Neural cell (in vitro differentiated cells): ENCODE measurements at regions not wholly inside any gene's neighbourhood (a gene's known extent, or its start where the extent isn't known, plus 50 kb on each side); places are given as distances from the start of the nearest gene placed in this dataset.
"Not testable (repeated sequence)": the region's sequence is repeated elsewhere in the genome, so short reads cannot be mapped to it uniquely, and the experiment has no call there.

Source experiments
- H2AFZ ChIP-seq: fragments of 200-600, 300-800 bp; sonication (generic), shearing (Covaris generic); 2 replicates; pipeline ENCODE4 v1.6.0; 2014; ENCODE audit warnings: low read depth, mild to moderate bottlenecking, antibody characterized with exemption, low read length, moderate library complexity
- H3F3A ChIP-seq: fragments of 200-600 bp; shearing (Covaris generic); 2 replicates; pipeline ENCODE4 v1.6.1; 2016; ENCODE audit warnings: mild to moderate bottlenecking, moderate library complexity, mixed read lengths, antibody characterized with exemption, low read length; ENCODE audit not compliant: insufficient read depth, poor library complexity, severe bottlenecking
- H3K27ac ChIP-seq: fragments of 200-600, 300-800 bp; sonication (generic), shearing (Covaris generic); 2 replicates; pipeline ENCODE4 v1.5.1; 2014; ENCODE audit warnings: mild to moderate bottlenecking, low read length, moderate library complexity
- H3K27me3 ChIP-seq: fragments of 300-800, 200-600 bp; sonication (generic), shearing (Covaris generic); 2 replicates; pipeline ENCODE4 v1.6.0; 2014; ENCODE audit warnings: mild to moderate bottlenecking, low read depth, low read length, moderate library complexity; ENCODE audit not compliant: insufficient read depth
- H3K36me3 ChIP-seq: fragments of 300-800, 200-600 bp; sonication (generic), shearing (Covaris generic); 2 replicates; pipeline ENCODE4 v1.5.1; 2014; ENCODE audit warnings: mild to moderate bottlenecking, antibody characterized with exemption, low read length, moderate library complexity; ENCODE audit not compliant: insufficient read depth
- H3K4me2 ChIP-seq: fragments of 300-800, 200-600 bp; sonication (generic), shearing (Covaris generic); 2 replicates; pipeline ENCODE4 v1.6.0; 2014; ENCODE audit warnings: mild to moderate bottlenecking, low read length
- H3K4me3 ChIP-seq: fragments of 300-800, 200-600 bp; sonication (generic), shearing (Covaris generic); 2 replicates; pipeline ENCODE4 v1.5.1; 2014; ENCODE audit warnings: mild to moderate bottlenecking, low read length, moderate library complexity
- H3K79me2 ChIP-seq: fragments of 200-600 bp; shearing (Covaris generic); replicated peaks from 2 replicates; pipeline ENCODE4 v1.6.0; 2014; ENCODE audit warnings: mild to moderate bottlenecking, low read length, moderate library complexity; ENCODE audit not compliant: insufficient read depth
- H3K9ac ChIP-seq: fragments of 300-800, 200-600 bp; sonication (generic), shearing (Covaris generic); 2 replicates; pipeline ENCODE4 v1.6.1; 2016; ENCODE audit warnings: mild to moderate bottlenecking, low read length, mixed read lengths
- H3K9me2 ChIP-seq: fragments of 200-600 bp; shearing (Covaris generic); 2 replicates; pipeline ENCODE4 v1.6.1; 2016; ENCODE audit warnings: mild to moderate bottlenecking, low read length, mixed read lengths; ENCODE audit not compliant: insufficient read depth
- H3K9me3 ChIP-seq: fragments of 200-600, 300-800 bp; sonication (generic), shearing (Covaris generic); 2 replicates; pipeline ENCODE4 v1.6.1; 2016; ENCODE audit warnings: mild to moderate bottlenecking, mixed run types, low read length, moderate library complexity, mixed read lengths
- H4K20me1 ChIP-seq: fragments of 200-600 bp; shearing (Covaris generic); 2 replicates; pipeline ENCODE4 v1.6.1; 2016; ENCODE audit warnings: mild to moderate bottlenecking, mixed run types; ENCODE audit not compliant: insufficient read depth
- EP300 ChIP-seq: fragments of 450-650 bp; conservative IDR thresholded peaks from 2 replicates; pipeline ENCODE4 v1.6.1; 2014; ENCODE audit warnings: antibody characterized with exemption, mild to moderate bottlenecking, moderate library complexity; ENCODE audit not compliant: poor library complexity, severe bottlenecking
- EZH2 ChIP-seq: fragments of 200-600, 300-800 bp; shearing (Covaris generic), sonication (generic); IDR thresholded peaks from 2 replicates; pipeline ENCODE4 v1.6.1; 2014; ENCODE audit warnings: antibody characterized with exemption, low read length, borderline replicate concordance, mild to moderate bottlenecking; ENCODE audit not compliant: insufficient read depth, poor library complexity, severe bottlenecking
- MXI1 ChIP-seq: fragments of 450-650 bp; conservative IDR thresholded peaks from 2 replicates; pipeline ENCODE4 v1.6.1; 2014; ENCODE audit warnings: antibody characterized with exemption, mild to moderate bottlenecking; ENCODE audit not compliant: poor library complexity, severe bottlenecking
- POLR2AphosphoS5 ChIP-seq: IDR thresholded peaks from 2 replicates; pipeline ENCODE4 v1.6.1; 2012
- RAD21 ChIP-seq: fragments of 450-650 bp; conservative IDR thresholded peaks from 2 replicates; pipeline ENCODE4 v1.6.1; 2014; ENCODE audit warnings: antibody characterized with exemption, mild to moderate bottlenecking, moderate library complexity
- SMC3 ChIP-seq: fragments of 450-650 bp; conservative IDR thresholded peaks from 2 replicates; pipeline ENCODE4 v1.6.1; 2014; ENCODE audit warnings: antibody characterized with exemption, mild to moderate bottlenecking, moderate library complexity; ENCODE audit not compliant: poor library complexity
- TAF1 ChIP-seq: IDR thresholded peaks from 2 replicates; pipeline ENCODE4 v1.6.1; 2012; ENCODE audit warnings: low read depth
- TF ChIP-seq, protein P1 (sequence below): IDR thresholded peaks from 2 replicates; pipeline ENCODE4 v1.6.1; 2012; ENCODE audit warnings: borderline replicate concordance
- TF ChIP-seq, protein P2 (sequence below): fragments of 450-650 bp; IDR thresholded peaks from 2 replicates; pipeline ENCODE4 v1.5.1; 2014; ENCODE audit warnings: antibody characterized with exemption, mild to moderate bottlenecking, moderate library complexity; ENCODE audit not compliant: poor library complexity, severe bottlenecking

DNA sequence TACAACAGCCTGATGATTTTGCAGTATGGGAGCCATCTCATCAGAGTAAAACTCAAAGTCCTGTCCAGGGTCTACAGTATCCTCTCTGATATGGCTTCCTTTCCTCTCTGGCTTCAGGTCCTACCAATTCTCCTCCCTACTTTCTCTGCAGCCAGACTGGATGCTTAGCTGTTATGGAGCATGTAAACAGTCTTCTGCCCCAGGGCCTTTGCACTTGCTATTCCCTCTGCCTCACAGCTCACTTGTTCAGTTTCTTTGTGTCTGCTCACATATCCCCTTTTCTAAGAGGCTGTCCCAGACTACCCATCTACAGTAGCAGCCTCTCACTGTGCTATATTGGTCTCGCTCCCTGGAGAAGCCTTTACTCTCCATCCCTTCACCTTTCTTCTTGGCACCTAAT lies 62.2 kb downstream of the TLNRD1 start:
- Histone ChIP-seq H3K9ac (no peak overlapping the region), H3F3A (no peaks in the 10 kb centered on the region), H4K20me1 (no peaks in the 10 kb centered on the region), H2AFZ (no peak overlapping the region), H3K79me2 (no peaks in the 10 kb centered on the region), H3K9me2 (no peaks in the 10 kb centered on the region), H3K36me3 (no peaks in the 10 kb centered on the region), H3K4me2 (no peak overlapping the region), H3K9me3 (no peaks in the 10 kb centered on the region), H3K27me3 (no peaks in the 10 kb centered on the region), H3K4me3 (no peak overlapping the region), H3K27ac (no peak overlapping the region)
- no peak for TF ChIP-seq RAD21
- no peak for TF ChIP-seq SMC3
- TF ChIP-seq, protein P1, sequence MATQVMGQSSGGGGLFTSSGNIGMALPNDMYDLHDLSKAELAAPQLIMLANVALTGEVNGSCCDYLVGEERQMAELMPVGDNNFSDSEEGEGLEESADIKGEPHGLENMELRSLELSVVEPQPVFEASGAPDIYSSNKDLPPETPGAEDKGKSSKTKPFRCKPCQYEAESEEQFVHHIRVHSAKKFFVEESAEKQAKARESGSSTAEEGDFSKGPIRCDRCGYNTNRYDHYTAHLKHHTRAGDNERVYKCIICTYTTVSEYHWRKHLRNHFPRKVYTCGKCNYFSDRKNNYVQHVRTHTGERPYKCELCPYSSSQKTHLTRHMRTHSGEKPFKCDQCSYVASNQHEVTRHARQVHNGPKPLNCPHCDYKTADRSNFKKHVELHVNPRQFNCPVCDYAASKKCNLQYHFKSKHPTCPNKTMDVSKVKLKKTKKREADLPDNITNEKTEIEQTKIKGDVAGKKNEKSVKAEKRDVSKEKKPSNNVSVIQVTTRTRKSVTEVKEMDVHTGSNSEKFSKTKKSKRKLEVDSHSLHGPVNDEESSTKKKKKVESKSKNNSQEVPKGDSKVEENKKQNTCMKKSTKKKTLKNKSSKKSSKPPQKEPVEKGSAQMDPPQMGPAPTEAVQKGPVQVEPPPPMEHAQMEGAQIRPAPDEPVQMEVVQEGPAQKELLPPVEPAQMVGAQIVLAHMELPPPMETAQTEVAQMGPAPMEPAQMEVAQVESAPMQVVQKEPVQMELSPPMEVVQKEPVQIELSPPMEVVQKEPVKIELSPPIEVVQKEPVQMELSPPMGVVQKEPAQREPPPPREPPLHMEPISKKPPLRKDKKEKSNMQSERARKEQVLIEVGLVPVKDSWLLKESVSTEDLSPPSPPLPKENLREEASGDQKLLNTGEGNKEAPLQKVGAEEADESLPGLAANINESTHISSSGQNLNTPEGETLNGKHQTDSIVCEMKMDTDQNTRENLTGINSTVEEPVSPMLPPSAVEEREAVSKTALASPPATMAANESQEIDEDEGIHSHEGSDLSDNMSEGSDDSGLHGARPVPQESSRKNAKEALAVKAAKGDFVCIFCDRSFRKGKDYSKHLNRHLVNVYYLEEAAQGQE = no peak
- no peak for TF ChIP-seq EZH2
- no peak for TF ChIP-seq TAF1
- TF ChIP-seq EP300 = no peak
- TF ChIP-seq, protein P2, sequence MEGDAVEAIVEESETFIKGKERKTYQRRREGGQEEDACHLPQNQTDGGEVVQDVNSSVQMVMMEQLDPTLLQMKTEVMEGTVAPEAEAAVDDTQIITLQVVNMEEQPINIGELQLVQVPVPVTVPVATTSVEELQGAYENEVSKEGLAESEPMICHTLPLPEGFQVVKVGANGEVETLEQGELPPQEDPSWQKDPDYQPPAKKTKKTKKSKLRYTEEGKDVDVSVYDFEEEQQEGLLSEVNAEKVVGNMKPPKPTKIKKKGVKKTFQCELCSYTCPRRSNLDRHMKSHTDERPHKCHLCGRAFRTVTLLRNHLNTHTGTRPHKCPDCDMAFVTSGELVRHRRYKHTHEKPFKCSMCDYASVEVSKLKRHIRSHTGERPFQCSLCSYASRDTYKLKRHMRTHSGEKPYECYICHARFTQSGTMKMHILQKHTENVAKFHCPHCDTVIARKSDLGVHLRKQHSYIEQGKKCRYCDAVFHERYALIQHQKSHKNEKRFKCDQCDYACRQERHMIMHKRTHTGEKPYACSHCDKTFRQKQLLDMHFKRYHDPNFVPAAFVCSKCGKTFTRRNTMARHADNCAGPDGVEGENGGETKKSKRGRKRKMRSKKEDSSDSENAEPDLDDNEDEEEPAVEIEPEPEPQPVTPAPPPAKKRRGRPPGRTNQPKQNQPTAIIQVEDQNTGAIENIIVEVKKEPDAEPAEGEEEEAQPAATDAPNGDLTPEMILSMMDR = no peak
- no peak for TF ChIP-seq MXI1
- TF ChIP-seq POLR2AphosphoS5 = no peak

DNA sequence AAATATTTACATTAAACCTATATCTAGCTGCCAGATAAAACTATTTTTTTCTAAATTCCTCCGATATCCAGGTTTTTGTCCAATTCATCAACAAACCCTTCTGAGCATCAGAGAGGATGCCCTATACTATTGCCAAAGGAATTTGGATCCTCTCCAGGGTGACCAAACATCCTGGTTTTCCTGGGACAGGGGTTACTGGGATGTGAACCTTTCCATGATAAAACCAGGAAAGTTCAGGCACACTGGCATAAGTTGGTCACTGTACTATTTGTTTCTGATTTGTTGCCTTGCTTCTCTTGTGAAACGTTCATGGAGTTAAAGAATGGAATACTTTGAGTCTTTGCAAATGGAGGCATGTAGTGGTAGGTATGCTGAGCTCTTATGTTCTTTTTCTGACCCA lies 63.5 kb downstream of the TLNRD1 start:
- Histone ChIP-seq H3K9me2 (no peaks in the 10 kb centered on the region), H2AFZ (no peak overlapping the region), H3K9me3 (no peaks in the 10 kb centered on the region), H3K36me3 (no peaks in the 10 kb centered on the region), H4K20me1 (no peaks in the 10 kb centered on the region), H3K79me2 (no peaks in the 10 kb centered on the region), H3K27me3 (no peaks in the 10 kb centered on the region), H3K9ac (no peak overlapping the region), H3K4me3 (no peak overlapping the region), H3K4me2 (no peak overlapping the region), H3F3A (no peaks in the 10 kb centered on the region), H3K27ac (no peak overlapping the region)
- TF ChIP-seq EP300 = no peak

DNA sequence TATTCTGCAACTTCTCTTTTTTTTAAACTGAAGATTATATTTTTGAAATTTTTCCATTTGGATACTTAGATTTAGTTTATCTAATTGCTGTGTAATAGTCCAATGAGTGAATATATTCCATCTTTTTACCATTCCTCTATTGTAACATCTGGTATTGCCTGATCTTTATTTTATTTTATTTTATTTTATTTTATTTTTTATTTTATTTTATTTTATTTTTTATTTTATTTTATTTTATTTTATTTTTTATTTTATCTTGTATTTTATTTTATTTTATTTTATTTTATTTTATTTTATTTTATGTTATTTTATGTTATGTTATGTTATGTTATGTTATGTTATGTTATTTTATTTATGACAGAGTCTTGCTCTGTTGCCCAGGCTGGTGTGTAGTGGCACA lies 66.5 kb upstream of the CFAP161 start:
- H3K4me3 ChIP-seq, H4K20me1 ChIP-seq, H3K27me3 ChIP-seq, H3K4me2 ChIP-seq, H3K36me3 ChIP-seq, H3F3A ChIP-seq, H3K27ac ChIP-seq, H3K9me2 ChIP-seq, H2AFZ ChIP-seq, H3K9me3 ChIP-seq, H3K79me2 ChIP-seq, H3K9ac ChIP-seq: not testable (repeated sequence)
